GM12891 (cell line): ENCODE measurements at regions not wholly inside any gene's neighbourhood (a gene's known extent, or its start where the extent isn't known, plus 50 kb on each side); places are given as distances from the start of the nearest gene placed in this dataset.

Source experiments
- POLR2A ChIP-seq: IDR thresholded peaks from 2 replicates; pipeline ENCODE4 v1.6.1; 2011; ENCODE audit warnings: low read depth, low read length, control low read depth
- POLR2AphosphoS5 ChIP-seq: IDR thresholded peaks from 2 replicates; pipeline ENCODE4 v1.6.1; 2011; ENCODE audit warnings: low read depth, low read length, control low read depth
- TAF1 ChIP-seq: IDR thresholded peaks from 2 replicates; pipeline ENCODE4 v1.6.1; 2011; ENCODE audit warnings: low read depth, low read length, control low read depth

GRCh38 chr12:25872137-25872536 lies 86.3 kb upstream of the RASSF8 start:
- TF ChIP-seq TAF1 (no peak), POLR2A (no peak), POLR2AphosphoS5 (no peak)
